Lower leg skin (tissue), 4 donors: ENCODE measurements at regions not wholly inside any gene's neighbourhood (a gene's known extent, or its start where the extent isn't known, plus 50 kb on each side); places are given as distances from the start of the nearest gene placed in this dataset.
"Not testable (repeated sequence)": the region's sequence is repeated elsewhere in the genome, so short reads cannot be mapped to it uniquely, and the experiment has no call there.

Experiments
- DNase-seq, 2 donors: peaks; one replicate each; pipeline ENCODE4 v3.0.0-alpha.2; 2019; ENCODE audit warnings: low spot score in 2 of 2
- H3K4me3 ChIP-seq: fragments of 200-600 bp; sonication (generic); 2 replicates; pipeline ENCODE4 v1.5.1; 2017; ENCODE audit warnings: mild to moderate bottlenecking, low read depth; ENCODE audit not compliant: poor library complexity, severe bottlenecking
- POLR2A ChIP-seq, 2 donors: fragments of 450-650 bp; IDR thresholded peaks; one replicate each; pipeline ENCODE4 v1.6.1; 2016 to 2017; ENCODE audit warnings: antibody characterized with exemption in 2 of 2, mild to moderate bottlenecking in 1 of 2, moderate library complexity in 1 of 2
- WGBS, 2 donors: methylation state at CpG; one replicate each; pipeline ENCODE4 v1.1.5; 2018; 5-methylcytosine and 5-hydroxymethylcytosine counted together
- intact Hi-C: fragments of 100-400 bp; cut with DNase I; formaldehyde crosslinking; loops from one replicate; pipeline ENCODE4 v1.15.0; 2023; ENCODE audit warnings: low total_unique reads
- TF ChIP-seq, protein P1 (sequence below), 3 donors: fragments of 450-650 bp; IDR thresholded peaks; one replicate each; pipeline ENCODE4 v1.5.1; 2016; ENCODE audit warnings: antibody characterized with exemption in 3 of 3, mild to moderate bottlenecking in 3 of 3, moderate library complexity in 2 of 3

DNA sequence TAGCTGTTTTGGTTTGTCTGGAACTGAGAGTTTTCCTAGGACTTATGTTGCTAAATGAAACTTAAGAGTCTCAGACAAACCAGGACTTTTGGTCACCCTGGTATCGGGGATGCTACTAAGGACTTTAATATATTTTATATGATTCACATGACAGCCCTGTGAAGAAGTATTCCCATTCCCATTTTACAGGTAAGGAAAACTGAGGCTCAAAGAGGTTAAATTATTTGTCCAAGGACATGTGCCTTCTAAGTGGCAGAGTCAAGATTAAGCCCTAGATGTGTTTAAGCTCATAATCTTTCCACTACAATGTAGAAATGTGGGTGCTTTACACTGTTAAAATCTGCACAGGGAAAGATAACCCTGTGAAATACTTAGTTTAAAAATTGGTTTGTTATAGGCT is 77.7 kb upstream of the ATP5MC3 start:
- WGBS, 2 donors: 94 to 97% methylated on average over 1 of the region's 1 CpG
- TF ChIP-seq, protein P1, sequence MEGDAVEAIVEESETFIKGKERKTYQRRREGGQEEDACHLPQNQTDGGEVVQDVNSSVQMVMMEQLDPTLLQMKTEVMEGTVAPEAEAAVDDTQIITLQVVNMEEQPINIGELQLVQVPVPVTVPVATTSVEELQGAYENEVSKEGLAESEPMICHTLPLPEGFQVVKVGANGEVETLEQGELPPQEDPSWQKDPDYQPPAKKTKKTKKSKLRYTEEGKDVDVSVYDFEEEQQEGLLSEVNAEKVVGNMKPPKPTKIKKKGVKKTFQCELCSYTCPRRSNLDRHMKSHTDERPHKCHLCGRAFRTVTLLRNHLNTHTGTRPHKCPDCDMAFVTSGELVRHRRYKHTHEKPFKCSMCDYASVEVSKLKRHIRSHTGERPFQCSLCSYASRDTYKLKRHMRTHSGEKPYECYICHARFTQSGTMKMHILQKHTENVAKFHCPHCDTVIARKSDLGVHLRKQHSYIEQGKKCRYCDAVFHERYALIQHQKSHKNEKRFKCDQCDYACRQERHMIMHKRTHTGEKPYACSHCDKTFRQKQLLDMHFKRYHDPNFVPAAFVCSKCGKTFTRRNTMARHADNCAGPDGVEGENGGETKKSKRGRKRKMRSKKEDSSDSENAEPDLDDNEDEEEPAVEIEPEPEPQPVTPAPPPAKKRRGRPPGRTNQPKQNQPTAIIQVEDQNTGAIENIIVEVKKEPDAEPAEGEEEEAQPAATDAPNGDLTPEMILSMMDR (IDR thresholded peaks at IDR 0.05): no peak
- no peak for TF ChIP-seq POLR2A (IDR thresholded peaks at IDR 0.05)
- no peak for DNase-seq
- H3K4me3 ChIP-seq: no peak overlapping the region
- intact Hi-C loops: no loop called here

DNA sequence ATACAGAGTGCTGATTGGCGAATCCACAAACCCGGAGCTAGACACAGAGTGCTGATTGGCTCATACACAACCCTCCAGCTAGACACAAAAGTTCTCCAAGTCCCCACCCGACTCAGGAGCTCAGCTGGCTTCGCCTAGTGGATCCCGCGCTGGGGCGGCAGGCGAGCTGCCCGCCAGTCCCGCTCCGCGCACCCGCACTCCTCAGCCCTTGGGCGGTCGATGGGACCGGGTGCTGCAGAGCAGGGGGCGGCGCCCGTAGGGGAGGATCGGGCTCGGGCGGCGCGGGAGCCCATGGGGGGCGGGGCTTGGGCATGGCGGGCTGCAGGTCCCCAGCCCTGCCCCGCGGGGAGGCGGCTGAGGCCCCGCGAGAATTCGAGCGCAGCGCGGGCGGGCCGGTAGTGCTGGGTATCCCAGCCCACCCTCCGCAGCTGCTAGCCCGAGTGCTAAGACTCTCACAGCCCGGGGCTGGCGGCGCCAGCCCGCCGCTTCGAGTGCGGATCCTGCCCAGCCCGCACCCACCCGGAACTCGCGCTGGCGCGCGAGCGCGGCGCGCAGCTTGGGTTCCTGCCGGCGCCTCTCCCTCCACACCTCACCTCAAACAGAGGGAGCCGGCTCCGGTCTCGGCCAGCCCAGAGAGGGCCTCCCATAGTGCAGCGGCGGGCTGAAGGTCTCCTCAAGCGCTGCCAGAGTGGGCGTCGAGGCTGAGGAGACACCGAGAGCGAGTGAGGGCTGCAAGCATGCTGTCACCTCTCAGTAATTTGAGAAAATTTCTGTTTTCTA is 75.5 kb upstream of the ATP5MC3 start:
- no peak for DNase-seq
- no peak overlapping the region for H3K4me3 ChIP-seq
- TF ChIP-seq, protein P1 (IDR thresholded peaks at IDR 0.05): no peak
- no peak for TF ChIP-seq POLR2A (IDR thresholded peaks at IDR 0.05)
- 91 to 95% methylated on average over 66 to 69 of the region's 69 CpGs for WGBS, 2 donors
- intact Hi-C loops: no loop called here

- intact Hi-C loops, DNase-seq, H3K4me3 ChIP-seq: not testable (repeated sequence)
- WGBS, 2 donors: 74 to 81% methylated on average over 4 of the region's 4 CpGs
These were observed 74.9 kb upstream of the ATP5MC3 start for GRCh38 chr2:175256391-175256790.

DNA sequence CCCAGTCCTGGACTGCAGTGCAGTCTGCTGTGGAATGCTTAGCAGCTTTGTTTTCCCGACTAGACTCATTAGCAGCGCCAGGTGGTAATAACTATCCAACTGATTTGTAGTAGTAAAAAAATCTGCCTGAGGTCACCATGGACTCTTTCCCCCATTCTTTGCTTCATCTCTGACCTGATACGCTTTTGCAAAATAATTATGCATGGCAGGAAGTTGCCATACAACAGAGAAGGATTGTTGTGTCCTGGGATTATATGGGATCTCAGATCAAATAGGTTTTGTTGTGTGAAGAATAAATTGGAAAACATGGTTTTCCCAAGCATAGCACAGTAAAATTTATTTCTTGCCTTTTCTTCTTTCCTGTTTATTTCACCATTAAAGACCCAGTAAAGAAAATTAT is 72.4 kb upstream of the ATP5MC3 start:
- WGBS, 2 donors: 26 to 27% methylated on average over 3 of the region's 3 CpGs
- DNase-seq: no peak
- TF ChIP-seq, protein P1 (IDR thresholded peaks at IDR 0.05): no peak
- no peak for TF ChIP-seq POLR2A (IDR thresholded peaks at IDR 0.05)
- no peak overlapping the region for H3K4me3 ChIP-seq
- intact Hi-C loops: no loop called here

- no peak for DNase-seq
- 17 to 19% methylated on average over 5 of the region's 5 CpGs for WGBS, 2 donors
- TF ChIP-seq POLR2A (IDR thresholded peaks at IDR 0.05): no peak
- TF ChIP-seq, protein P1 (IDR thresholded peaks at IDR 0.05): no peak
- intact Hi-C loops: no loop called here
- H3K4me3 ChIP-seq: no peak overlapping the region
These were observed 70.0 kb upstream of the ATP5MC3 start for GRCh38 chr2:175251425-175252041.

DNA sequence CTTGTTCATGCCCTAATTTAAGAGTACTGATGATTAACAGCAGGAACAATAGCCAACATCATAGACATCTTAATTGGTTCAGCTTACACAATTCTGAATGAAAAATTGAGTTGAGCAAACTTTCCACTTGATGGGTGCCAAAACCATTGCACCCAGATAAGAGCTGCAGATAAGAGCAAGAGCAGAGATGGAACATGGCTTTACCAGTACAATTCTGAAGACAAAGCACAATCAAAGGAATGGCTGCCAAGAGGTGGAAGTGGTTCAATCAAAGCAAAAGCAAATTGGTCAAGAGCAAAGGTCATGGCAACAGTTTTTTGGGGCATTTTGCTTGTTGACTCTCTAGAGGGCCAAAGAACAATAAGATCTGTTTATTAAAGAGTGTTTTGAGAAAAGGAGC is 65.6 kb upstream of the ATP5MC3 start:
- intact Hi-C loops: no loop called here
- no peak for TF ChIP-seq POLR2A (IDR thresholded peaks at IDR 0.05)
- TF ChIP-seq, protein P1 (IDR thresholded peaks at IDR 0.05): no peak
- no peak for DNase-seq

More for the DNA sequence above, 65.6 kb upstream of the ATP5MC3 start:
- H3K4me3 ChIP-seq: no peak overlapping the region
